ENCODE measurements at regions not wholly inside any gene's neighbourhood (a gene's known extent, or its start where the extent isn't known, plus 50 kb on each side); places are given as distances from the start of the nearest gene placed in this dataset.

DNA sequence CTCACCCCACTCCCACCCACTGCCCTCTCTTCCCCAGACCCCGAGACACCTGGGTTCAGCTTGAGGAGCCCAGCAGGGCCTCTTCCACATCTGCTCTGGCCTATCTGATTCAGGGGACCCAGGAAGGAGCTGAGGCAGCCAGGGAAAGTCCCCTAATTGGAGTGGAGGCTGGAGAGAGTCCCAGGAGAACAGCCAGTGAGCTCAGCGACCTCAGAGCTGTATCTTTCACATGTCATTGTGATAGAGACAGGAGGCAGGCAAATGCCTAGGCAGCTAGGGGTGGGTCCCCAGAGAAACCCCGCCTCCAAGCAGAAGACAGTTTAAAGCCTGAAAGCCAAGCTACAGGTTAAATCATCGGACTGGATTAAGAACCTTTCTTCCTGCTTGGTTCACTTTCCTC is 122.7 kb downstream of the MATN1 start:
- no peak for TF ChIP-seq YY1 (IDR thresholded peaks at IDR 0.05; ENCODE audit: insufficient read depth, insufficient read length)
- TF ChIP-seq SUZ12 (IDR thresholded peaks at IDR 0.05; ENCODE audit: extremely low read depth, insufficient read depth, insufficient read length): no peak
- no peak for TF ChIP-seq ZNF274 (IDR thresholded peaks at IDR 0.05; ENCODE audit: low read depth, low read length)

Data from NT2/D1 (cell line).